OCI-M1 (cell line): ENCODE measurements at regions not wholly inside any gene's neighbourhood (a gene's known extent, or its start where the extent isn't known, plus 50 kb on each side); places are given as distances from the start of the nearest gene placed in this dataset.
"Not testable (repeated sequence)": the region's sequence is repeated elsewhere in the genome, so short reads cannot be mapped to it uniquely, and the experiment has no call there.

Experiments used
- DNase-seq: peaks from one replicate; lab custom pipeline; 2025; lab: John Stamatoyannopoulos, UW

DNA sequence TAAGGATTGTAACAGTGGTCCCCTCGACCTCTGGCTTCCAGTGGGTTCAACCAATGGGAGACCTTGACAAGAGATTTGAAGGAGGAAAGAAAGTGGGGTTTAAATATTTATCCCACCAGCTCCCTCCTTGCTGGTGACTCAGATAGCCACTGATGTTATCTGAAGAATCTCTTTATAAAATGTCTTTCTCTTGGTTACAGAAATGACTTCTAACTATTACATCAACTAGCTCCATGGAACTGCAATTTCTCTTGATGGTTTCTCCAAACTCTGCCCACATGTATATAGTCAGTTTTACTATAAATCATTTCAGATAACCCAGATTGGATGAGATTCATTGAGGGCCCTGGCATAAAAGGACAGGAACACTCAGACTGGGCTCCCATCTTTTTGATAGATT, 920.2 kb upstream of the SOX9 start:
- DNase-seq = no peak

DNA sequence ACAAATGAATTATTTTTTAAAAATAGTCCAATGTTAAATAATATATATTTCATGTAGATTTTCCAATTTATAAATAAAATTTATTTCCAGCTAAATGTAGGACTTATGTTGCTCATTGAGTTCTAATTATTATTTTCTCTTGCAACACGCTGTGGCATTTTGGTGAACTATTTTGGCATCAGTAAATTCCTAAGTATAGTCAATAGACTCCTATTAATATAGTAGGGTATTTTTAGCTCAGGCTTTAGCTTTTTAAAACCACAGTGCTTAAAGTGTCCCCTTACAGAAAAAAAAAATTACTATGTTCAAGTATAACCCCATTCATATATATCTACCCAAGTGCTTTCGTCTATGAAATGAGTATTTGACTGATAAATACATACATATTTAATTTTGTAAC, 919.2 kb upstream of the SOX9 start:
- no peak for DNase-seq

DNA sequence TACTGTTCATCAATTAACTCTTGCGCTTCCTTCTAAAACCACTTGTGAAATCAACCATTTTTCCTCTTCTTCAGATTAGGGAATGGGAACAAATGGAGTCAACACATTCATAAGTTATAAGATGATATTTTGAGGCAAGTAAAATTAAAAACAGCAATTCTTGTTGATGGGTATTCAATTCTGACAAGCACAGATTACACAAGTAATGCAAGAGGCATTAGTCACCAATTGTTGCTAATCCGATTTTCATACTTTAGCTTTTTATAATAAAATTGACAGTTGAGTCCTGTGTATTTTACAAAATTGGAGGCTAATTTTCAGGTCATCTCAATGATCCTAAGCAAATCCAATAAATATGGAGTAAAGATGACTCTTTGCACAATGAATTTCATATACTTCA, 918.4 kb upstream of the SOX9 start:
- DNase-seq = no peak

DNA sequence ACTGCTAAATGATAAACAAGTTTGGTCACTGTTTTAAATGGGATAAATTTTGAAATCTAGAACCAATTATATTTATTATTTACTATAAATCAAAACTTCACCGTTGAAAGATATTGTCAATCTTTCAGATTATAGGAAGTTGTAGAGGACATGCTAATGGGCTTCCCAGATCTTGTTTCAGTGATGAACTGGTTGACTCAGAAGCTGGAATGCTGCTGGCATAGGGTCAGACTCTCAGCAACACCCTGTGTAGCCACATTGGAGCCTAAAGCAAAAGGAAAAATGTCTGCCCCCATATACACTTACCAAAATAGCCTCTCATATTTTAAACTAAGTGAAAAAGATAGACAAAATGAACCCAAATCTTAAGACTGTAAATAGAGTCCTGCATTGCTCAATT, 916.9 kb upstream of the SOX9 start:
- no peak for DNase-seq

DNA sequence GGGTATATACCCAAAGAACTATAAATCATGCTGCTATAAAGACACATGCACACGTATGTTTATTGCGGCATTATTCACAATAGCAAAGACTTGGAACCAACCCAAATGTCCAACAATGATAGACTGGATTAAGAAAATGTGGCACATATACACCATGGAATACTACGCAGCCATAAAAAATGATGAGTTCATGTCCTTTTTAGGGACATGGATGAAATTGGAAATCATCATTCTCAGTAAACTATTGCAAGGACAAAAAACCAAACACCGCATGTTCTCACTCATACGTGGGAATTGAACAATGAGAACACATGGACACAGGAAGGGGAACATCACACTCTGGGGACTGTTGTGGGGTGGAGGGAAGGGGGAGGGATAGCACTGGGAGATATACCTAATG, 914.9 kb upstream of the SOX9 start:
- DNase-seq = not testable (repeated sequence)

DNA sequence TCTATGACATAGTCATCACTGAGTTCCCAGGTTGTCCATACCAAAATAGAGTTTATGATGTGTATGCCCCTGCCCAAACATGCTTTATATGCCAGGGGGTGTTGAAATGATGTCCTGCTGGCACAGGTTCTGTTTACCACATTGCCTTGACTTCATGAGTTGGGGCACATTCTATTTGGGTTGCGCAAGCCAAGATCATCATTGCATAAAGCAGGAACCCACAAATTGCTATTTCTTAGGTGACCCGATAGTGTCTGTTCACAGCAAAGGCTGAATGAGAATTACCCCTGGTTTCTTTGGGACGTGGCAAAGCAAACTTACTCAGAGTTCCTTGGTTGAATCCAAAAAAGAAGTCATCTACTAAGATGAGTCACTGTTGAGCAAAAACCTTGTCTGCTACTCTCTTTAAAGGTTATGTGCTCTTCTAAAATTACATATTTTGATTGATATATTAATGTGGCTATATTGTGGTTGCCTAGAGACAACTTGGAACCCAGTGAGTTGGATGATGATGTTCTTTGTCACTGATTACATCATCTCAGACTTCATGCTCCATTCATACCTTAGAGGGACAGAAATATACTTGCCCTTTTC, 912.6 kb upstream of the SOX9 start:
- no peak for DNase-seq

DNA sequence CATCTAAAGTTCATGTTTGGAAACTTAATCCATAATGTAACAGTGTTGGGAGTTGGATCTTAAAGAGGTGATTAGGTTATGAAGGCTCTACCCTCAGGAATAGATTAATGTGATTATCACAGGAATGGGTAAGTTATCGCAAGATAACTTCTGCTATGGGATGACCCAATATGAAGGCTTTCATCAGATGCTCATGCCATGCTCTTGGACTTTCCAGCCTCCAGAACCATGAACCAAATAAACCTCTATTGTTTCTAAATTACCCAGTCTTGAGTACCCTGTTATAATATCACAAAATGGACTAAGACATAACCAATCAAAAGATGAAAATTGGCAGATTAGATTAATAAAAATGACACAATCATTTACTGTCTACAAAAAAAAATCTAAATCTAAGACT, 906.9 kb upstream of the SOX9 start:
- no peak for DNase-seq

DNA sequence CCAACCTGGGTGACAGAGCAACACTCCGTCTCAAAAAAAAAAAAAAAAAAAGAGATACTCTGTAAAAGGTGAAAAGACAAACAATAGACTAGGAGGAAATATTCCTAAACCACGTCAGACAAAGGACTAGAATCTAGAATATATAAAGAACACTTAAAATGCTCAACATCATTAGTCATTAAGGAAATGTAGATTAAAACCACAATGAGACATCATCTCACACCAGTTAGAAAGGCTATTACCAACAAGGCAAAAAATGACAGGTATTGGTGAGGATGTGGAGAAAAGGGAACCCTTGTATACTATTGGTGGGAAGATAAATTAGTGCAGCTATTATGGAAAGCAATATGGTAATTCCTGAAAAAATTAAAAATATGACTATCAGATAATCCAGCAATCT, 903.1 kb upstream of the SOX9 start:
- DNase-seq = no peak

DNA sequence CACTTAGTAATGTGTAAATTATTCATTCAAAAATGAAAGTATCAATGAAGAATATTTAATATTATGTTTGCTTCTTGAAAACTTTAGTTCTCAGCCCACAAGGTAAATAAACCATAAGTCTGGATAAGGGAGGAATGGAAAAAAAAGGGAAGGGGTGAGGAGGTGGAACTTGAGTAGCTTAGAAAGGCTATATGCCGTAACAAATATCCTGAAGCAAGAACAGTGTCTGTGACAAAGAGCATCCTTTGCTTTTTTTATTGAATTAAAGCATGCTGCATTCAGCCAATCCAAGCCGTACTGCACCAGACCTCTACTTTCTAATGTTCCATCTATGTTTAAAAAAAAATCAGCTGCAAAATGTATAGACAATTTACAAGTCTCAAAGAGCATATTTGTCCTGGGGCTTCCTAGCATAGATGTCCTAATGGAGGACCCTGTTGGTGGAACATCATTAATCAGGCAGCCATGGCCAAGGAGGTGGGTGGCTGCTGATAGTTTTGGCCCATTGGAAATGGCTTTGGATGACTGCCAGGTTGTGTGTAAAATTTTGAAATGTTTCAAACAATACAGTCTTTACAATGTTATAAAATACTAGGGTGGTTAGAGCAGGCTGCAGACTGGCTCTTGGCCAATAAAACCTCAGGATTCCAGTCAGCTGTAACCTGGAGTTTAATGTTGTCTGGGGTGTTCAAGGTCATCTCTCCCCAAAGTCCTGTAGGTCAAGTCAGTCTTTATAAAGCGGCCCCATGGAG, 895.8 kb upstream of the SOX9 start:
- DNase-seq = no peak

DNA sequence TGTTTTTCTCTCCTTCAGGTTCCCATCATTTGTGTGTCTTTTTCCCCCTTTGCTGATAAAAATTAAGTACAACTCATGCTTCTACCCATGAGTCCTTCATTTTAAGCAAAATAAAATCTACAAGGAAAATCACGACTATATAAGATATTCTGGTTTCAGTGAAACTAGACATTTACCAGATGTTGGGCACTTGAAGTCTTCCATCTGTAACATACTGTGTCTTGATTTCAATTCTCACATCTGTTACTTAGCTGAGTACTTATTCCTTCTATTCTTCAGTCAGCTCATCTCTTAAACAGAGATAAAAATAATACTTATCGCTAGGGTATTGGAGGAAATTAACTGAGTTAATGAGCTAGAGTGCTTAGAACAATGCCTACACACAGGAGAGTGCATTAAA, 893.0 kb upstream of the SOX9 start:
- DNase-seq = no peak

DNA sequence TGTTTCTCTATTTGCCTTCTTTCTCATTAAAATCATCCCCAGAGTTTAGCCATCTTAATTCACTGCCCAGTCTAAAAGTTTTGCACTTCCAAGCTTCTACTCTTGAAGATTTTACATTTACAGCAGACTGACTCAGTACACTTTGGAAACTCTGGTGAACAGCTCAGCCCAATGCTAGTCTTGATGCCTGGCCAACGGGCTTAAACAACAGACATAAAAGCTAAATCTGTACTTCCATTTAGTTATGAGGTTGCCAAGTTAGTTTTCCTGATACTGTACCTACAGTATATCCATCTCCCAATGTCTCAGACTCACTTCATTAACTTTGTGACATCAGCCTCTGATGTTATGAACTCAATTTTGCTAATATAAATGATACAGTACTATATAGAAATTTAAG, 891.8 kb upstream of the SOX9 start:
- DNase-seq = no peak

DNA sequence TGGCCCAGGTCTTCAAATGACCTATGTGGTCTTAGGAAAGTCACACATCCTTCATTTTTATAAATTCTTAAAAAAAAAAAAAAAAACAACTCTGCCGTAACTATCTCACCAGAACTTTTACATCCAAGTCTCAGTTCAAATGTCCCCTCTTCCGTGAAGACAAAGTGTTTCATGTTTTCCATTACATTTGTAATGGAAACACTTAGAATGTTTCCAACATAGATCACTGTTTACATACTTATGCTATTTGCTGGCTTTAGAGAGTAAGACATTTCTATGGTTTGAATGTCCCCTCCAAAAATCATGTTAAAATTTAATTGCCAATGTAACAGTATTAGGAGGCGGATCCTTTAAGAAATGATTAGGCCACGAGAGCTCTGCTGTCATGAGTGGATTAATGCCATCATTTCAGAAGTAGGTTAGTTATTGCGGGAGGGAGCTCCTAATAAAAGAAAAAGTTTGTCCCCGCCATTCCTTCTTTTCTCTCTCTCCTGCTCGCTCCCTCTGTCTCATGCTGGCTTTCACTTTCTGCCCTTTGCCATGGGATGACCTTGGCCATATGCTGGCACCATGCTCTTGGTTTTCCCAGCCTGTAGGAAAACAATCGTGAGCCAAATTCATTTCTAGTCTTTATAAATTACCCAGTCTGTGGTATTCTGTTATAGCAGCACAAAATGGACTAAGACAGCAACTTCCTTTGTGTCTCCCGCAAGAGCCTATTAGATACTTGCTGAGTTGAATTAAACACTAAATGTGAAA, 887.8 kb upstream of the SOX9 start:
- DNase-seq = no peak

DNA sequence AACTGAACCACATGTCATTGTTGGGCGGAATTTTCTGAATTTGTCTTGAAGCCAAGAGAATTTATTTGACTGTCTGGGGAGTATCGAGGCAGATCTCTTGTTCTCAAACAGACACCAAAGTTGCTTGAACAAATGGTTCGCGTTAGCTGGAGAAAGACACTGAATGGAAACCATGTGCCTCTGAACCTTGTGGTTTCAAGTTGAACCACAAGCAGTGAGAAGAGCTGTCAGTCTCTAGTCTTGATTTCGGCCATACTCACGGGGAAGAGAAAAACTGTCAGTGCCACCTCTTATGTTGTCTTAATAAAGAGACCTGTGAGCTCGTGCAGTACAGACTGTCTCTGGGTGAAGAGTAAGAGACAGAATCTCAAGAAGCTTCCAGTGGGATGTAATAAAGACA, 886.5 kb upstream of the SOX9 start:
- no peak for DNase-seq

DNA sequence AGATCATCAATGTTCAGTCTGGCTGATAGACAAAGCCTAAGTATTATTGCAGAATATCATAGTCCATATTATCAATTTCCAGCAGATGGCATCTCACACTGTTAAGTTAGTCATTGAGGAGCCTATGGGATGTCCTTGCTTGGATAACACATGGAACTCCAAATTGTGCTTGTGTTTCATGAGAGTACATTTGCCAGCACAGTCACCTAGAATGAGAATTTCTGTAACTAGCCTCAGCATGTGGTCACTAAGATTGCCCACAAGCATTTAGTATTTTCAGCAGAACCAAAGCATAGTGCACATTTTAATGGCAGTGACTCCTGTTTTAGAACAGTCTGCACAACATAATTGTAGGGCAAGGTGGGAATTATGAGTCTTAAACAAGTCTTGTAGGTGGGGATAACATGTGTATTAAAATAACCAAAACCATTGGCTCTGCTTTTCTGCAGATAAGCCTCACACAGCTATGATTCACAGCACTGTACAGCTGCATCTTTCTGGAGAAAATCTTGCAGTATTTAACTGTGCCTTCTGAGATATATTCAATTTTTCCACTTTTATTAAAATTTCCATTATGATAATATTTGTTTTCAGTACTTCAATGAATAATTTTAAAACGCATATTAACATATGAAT, 882.8 kb upstream of the SOX9 start:
- DNase-seq = peak; percentile 1

DNA sequence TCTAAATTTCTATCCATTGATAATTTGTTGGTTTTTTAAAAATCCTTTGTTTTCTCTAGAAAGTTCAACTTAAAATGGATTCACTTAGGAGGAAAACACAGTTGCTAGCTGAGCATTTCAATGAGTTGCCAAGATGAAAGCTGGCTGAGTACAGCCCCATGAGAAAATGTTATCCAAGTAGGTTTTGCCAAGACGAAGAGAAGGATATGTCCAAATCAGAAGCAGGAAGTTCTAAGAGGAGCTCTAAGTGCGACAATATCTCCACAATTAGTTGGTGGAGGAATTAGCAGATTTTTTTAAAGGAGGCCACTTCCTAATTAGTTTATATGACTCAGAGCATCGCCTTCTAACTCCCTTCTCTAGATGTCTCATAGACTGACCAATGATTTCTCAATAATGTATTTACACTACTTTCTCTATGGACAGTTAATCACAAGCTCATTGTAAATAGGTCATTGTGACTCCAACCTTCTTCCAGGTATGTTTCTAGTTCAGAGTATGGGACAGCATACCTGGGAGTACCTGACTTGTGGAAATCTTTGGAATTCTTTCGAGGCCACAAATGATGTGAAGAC, 873.3 kb upstream of the SOX9 start:
- DNase-seq = no peak

DNA sequence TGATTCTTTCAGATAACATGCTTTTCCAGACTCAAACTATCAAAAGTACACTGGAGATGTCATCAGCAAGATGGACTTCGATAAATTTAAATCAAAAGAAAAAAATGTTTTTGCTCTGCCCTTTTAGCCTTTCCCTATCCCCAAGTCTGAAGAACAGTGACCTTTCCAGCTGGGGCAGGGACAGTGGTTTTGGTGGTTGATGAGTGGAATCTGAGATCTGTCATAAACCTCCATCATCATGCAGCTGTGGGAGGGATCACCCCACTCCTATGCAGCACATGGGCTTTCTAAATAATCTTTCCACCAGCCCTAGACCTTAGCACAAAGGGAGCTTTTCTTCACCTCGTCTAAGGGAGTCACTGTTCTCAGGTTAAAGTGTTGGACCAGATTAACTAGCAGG, 869.5 kb upstream of the SOX9 start:
- DNase-seq = no peak

DNA sequence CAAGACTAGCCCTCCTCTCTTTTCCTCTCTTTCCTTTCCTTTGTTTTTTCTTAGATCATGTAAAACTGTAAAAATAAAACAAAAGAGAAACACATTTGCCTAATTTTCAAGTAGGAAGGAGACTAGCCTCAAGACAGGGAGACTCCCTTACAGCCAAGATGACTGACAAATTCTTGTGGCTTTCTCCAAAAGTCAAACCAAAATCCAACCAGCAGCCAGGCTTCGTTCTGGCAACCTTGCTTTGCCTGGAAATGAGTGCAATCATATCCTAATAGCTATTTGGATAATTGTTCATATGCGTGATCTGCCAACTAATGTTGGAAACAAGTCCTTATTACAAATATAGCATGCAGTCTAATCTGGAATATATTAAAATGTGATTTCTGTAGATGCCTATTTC, 868.9 kb upstream of the SOX9 start:
- DNase-seq = no peak

DNA sequence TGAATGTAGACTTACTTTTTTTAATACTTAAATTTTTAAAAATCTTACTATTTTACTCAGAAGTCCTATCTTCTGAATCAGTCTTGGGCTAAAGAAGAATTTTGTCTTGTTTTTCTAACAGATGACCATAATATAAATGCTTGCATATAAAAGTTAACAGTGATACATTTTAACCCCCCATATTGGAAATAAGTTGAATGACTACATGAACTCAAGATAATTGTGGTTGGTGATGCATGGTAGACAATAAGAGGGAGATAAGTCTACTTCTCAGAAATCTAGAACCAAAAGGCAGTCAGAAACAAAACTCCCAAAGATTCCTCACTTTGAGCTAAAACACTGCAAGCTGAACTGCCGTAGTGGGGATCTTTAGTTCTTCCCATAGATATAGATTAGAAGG, 868.4 kb upstream of the SOX9 start:
- no peak for DNase-seq

DNA sequence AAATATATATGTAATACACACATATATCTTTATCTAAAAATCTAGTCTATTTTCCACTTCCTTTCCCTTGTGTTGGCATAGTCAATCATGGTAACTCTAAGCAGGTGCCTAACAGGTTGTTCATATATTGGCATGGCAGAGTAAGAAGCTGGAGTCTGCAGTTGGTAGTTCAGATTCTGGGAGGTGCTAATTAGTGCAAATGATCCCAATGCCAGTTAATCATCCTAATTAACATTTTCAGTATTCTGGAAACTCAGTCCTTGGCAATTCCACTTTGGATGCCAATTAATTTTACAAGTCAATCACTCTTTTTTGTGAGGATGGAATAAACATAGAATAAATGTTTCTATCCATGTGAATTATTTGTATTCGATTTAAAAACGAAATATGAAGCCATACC, 863.7 kb upstream of the SOX9 start:
- no peak for DNase-seq

DNA sequence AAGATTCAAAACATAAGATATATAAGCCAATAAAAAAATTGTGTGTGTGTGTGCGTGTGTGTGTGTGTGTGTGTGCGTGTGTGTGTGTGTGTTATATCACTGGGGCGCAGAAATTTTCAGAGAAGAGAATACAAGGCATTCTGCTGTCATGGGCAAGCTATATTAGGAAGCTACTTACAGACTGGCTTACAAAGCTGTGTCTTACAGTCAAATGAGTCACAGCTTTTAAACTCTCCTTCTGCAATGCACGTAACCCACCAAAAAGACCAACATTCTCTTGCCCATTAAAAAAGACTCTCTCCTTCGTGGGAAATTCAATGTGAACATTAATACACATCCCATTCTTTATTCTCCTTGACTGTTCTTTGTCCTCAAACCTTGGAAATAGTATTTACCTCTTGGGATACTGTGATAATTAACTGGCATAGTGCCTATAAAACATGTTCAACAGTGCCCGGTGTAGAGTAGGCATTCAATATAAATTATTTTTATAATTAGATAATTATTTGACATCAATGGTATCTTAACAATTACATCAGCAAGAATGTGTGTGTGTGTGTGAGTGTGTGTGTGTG, 860.4 kb upstream of the SOX9 start:
- DNase-seq = no peak

DNA sequence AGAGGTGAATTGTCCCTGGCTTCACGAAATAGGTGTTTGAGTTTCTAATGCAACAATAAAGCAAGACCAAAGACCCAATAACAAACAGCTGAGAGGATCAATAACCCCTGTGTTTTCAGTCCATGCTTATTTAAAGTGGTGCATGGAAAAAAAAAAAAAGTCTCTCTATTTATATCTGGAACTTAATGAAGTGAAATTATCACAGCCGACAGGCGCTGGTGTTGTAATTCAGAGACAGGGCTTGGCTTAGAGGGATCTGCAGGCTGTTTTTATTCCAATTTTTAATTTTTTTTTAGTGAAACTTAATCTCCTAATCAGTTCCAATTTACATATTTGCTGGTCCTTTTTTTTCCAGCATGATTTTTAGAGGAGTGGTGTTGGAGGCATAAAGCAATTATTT, 858.2 kb upstream of the SOX9 start:
- no peak for DNase-seq

DNA sequence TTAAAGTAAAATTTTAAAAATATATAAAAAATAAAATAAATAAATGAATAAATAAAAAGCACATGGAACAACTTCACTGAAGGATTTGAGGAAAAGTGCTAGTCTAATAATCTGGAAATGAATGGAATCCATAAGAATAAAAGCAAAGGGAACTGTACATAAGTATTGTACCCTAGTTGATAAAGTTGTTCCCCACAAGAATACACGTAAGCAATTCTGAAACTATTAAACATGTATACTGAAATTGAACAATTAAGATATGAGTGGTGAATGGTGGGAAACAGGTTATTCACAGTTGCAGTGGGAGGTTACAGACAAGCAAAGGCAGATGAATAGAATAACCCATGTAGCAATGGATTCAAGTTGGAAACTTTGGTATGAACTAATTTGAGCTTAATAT, 853.2 kb upstream of the SOX9 start:
- DNase-seq = no peak
